Ishikawa (cell line): ENCODE measurements at regions not wholly inside any gene's neighbourhood (a gene's known extent, or its start where the extent isn't known, plus 50 kb on each side); places are given as distances from the start of the nearest gene placed in this dataset.

Source experiments
- CEBPB ChIP-seq: IDR thresholded peaks from 2 replicates; pipeline ENCODE4 v1.6.1; 2012
- CREB1 ChIP-seq: IDR thresholded peaks from 2 replicates; pipeline ENCODE4 v1.6.1; 2012; ENCODE audit warnings: low read depth
- EGR1 ChIP-seq: IDR thresholded peaks from 2 replicates; pipeline ENCODE4 v1.6.1; 2012
- EP300 ChIP-seq: IDR thresholded peaks from 2 replicates; pipeline ENCODE4 v1.6.1; 2012; ENCODE audit warnings: borderline replicate concordance
- FOXM1 ChIP-seq: IDR thresholded peaks from 2 replicates; pipeline ENCODE4 v1.6.1; 2012; ENCODE audit warnings: low read depth, borderline replicate concordance
- NFIC ChIP-seq: IDR thresholded peaks from 2 replicates; pipeline ENCODE4 v1.6.1; 2012
- RAD21 ChIP-seq: IDR thresholded peaks from 2 replicates; pipeline ENCODE4 v1.6.1; 2012; ENCODE audit warnings: low read depth
- TAF1 ChIP-seq: IDR thresholded peaks from 2 replicates; pipeline ENCODE4 v1.6.1; 2012; ENCODE audit warnings: low read depth, mild to moderate bottlenecking
- TCF12 ChIP-seq: IDR thresholded peaks from 2 replicates; pipeline ENCODE4 v1.6.1; 2012; ENCODE audit warnings: low read depth
- TEAD4 ChIP-seq: IDR thresholded peaks from 2 replicates; pipeline ENCODE4 v1.6.1; 2012
- YY1 ChIP-seq: IDR thresholded peaks from 2 replicates; pipeline ENCODE4 v1.6.1; 2012; ENCODE audit warnings: low read depth
- ZBTB7A ChIP-seq: IDR thresholded peaks from 2 replicates; pipeline ENCODE4 v1.6.1; 2012; ENCODE audit warnings: low read depth
- TF ChIP-seq, protein P1 (sequence below): IDR thresholded peaks from 2 replicates; pipeline ENCODE4 v1.6.1; 2012
- TF ChIP-seq, protein P2 (sequence below): IDR thresholded peaks from 2 replicates; pipeline ENCODE4 v1.6.1; 2012; ENCODE audit warnings: low read depth, mild to moderate bottlenecking
- TF ChIP-seq, protein P3 (sequence below): IDR thresholded peaks from 2 replicates; pipeline ENCODE4 v1.6.1; 2012

DNA sequence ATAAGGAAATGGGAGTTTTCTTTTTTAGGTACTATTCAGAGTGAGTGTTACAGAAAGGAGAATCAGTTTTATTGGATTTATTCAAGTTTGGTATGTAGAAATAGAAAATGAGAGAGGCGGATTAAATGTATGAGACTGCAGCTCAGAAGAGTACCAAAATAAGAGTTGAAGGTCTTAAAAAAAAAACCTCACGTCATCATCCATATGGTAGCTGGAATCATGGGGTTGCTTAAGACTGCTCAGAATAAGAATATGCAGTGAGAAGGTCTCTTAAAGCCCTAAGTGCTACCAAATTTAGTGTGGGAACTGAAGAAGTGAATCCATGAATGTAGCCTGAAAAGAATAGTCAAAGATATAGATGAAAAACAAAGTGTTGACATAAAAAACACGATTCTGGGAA, 825.5 kb upstream of the SEL1L start:
- TF ChIP-seq, protein P1, sequence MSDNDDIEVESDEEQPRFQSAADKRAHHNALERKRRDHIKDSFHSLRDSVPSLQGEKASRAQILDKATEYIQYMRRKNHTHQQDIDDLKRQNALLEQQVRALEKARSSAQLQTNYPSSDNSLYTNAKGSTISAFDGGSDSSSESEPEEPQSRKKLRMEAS, result no peak
- TF ChIP-seq TCF12 (no peak), ZBTB7A (no peak), TEAD4 (no peak), RAD21 (no peak), EGR1 (no peak)
- TF ChIP-seq, protein P2, sequence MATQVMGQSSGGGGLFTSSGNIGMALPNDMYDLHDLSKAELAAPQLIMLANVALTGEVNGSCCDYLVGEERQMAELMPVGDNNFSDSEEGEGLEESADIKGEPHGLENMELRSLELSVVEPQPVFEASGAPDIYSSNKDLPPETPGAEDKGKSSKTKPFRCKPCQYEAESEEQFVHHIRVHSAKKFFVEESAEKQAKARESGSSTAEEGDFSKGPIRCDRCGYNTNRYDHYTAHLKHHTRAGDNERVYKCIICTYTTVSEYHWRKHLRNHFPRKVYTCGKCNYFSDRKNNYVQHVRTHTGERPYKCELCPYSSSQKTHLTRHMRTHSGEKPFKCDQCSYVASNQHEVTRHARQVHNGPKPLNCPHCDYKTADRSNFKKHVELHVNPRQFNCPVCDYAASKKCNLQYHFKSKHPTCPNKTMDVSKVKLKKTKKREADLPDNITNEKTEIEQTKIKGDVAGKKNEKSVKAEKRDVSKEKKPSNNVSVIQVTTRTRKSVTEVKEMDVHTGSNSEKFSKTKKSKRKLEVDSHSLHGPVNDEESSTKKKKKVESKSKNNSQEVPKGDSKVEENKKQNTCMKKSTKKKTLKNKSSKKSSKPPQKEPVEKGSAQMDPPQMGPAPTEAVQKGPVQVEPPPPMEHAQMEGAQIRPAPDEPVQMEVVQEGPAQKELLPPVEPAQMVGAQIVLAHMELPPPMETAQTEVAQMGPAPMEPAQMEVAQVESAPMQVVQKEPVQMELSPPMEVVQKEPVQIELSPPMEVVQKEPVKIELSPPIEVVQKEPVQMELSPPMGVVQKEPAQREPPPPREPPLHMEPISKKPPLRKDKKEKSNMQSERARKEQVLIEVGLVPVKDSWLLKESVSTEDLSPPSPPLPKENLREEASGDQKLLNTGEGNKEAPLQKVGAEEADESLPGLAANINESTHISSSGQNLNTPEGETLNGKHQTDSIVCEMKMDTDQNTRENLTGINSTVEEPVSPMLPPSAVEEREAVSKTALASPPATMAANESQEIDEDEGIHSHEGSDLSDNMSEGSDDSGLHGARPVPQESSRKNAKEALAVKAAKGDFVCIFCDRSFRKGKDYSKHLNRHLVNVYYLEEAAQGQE, result no peak

DNA sequence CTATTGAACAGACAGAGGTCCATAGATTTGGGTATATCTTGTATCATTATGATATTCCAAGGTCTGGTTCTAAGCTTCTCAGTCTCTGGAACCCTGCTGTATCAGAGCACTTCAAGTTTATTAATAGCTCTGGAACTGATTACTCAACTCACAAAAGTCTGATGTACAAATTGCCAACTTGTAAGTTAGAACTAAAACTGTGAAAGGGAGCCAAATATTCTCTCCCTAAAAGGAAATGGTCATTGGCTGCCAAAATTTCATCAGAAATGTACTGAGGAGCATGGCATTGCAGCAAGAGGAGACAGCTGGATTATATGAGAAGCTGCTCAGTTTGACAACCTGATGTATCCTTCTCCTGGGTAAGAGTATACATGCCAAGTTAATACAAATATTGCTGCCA, 828.8 kb upstream of the SEL1L start:
- TF ChIP-seq, protein P2, result no peak

DNA sequence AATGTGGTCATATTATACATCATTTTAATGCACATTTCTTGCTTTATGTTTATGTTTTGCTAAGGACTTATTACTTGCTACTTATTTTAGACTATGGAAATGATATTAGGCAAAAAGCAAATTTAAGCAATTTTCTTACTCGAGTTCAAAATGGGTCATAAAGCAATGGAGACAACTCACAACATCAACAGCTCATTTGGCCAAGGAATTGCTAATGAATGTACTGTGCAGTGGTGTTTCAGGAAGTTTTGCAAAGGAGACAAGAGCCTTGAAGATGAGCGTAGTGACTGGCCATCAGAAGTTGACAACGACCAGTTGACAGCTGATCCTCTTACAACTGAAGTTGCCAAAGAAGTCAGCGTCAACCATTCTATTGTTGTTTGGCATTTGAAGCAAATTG, 831.8 kb upstream of the SEL1L start:
- TF ChIP-seq TEAD4, result no peak
- no peak for TF ChIP-seq YY1
- TF ChIP-seq, protein P3, sequence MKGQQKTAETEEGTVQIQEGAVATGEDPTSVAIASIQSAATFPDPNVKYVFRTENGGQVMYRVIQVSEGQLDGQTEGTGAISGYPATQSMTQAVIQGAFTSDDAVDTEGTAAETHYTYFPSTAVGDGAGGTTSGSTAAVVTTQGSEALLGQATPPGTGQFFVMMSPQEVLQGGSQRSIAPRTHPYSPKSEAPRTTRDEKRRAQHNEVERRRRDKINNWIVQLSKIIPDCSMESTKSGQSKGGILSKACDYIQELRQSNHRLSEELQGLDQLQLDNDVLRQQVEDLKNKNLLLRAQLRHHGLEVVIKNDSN, result no peak
- no peak for TF ChIP-seq TAF1
- no peak for TF ChIP-seq EGR1
- no peak for TF ChIP-seq RAD21
- TF ChIP-seq CREB1, result no peak

DNA sequence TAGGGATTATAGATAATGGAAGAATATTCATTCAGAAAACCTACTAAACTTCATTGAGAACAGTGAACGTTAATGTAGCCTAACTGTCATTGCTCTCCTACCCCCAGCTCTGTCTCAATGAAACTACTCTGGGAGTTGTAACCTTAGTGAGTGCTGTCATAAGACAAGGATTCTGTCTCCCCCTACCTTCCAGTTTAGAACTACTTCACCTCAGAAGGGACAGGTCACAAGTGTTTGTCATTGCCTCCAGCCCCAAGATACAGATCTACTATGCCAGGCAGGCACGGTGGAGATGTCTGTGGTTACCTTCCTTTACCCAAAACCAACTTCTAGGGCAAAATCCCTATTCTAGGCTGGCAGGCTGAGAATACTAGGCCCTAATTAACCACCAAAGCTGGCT, 833.1 kb upstream of the SEL1L start:
- TF ChIP-seq CREB1, result no peak
- TF ChIP-seq, protein P2, result no peak
- TF ChIP-seq EP300, result no peak
- TF ChIP-seq RAD21, result no peak
- no peak for TF ChIP-seq ZBTB7A

DNA sequence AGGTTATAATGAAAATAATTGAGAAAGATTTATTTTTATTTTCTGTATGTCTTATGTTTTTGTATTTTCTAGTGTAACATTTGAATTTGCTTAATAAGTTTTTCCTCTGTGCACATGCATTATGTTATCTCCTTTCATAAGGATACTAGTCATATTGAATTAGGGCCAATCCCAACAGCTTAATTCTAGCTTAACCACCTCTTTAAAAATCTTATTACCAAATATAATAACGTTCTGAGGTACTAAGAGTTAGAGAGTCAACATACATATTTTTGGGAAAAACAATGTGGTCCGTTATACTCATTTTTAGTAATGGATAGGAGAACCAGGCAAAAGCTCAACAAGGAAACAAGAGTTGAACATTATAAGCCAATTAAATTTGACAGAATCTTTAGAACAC, 845.6 kb upstream of the SEL1L start:
- TF ChIP-seq EP300 (no peak), RAD21 (no peak), YY1 (no peak), NFIC (no peak), TAF1 (no peak), CREB1 (no peak), FOXM1 (no peak), TCF12 (no peak), TEAD4 (no peak), ZBTB7A (no peak), CEBPB (no peak)
- TF ChIP-seq, protein P1, result no peak
- TF ChIP-seq, protein P3, result no peak

DNA sequence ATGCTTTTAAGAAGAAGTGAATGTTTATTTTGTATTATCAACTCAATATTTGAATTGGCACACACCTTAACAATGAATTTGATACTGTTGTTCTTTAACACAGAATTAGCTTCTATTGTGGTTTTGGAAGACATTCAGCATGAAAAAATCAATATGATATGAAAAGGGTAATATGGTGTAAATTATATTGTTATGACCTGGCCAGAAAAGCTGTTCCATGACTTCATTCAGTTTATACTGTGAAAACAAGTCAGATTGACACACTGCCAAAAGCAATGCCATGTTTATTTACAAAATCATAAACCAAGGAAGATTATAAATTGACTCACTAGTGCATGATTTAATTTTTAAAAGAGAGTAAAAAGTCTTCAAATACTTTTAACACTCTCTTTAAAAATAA, 851.4 kb upstream of the SEL1L start:
- TF ChIP-seq CREB1 (no peak), CEBPB (no peak), YY1 (no peak), EP300 (no peak), NFIC (no peak), TCF12 (no peak), TEAD4 (no peak), ZBTB7A (no peak), TAF1 (no peak), EGR1 (no peak), RAD21 (no peak), FOXM1 (no peak)
- TF ChIP-seq, protein P3, result no peak
- TF ChIP-seq, protein P2, result no peak
- TF ChIP-seq, protein P1, result no peak
